ENCODE measurements at regions not wholly inside any gene's neighbourhood (a gene's known extent, or its start where the extent isn't known, plus 50 kb on each side); places are given as distances from the start of the nearest gene placed in this dataset.

GRCh38 chr3:159062734-159063410 lies 261.0 kb downstream of the MFSD1 start:
- no peaks in the 10 kb centered on the region for H3K36me3 ChIP-seq
- no peak overlapping the region for H3K4me3 ChIP-seq
- no peak for ATAC-seq
- 75 to 89% methylated on average over 4 of the region's 6 CpGs for WGBS, 2 donors (ENCODE audit: low coverage in 1 of 2)
- no peaks in the 10 kb centered on the region for H3K27me3 ChIP-seq
- no peak for TF ChIP-seq EP300 (IDR thresholded peaks at IDR 0.05)
- TF ChIP-seq POLR2A (IDR thresholded peaks at IDR 0.05): no peak
- TF ChIP-seq, protein P1, sequence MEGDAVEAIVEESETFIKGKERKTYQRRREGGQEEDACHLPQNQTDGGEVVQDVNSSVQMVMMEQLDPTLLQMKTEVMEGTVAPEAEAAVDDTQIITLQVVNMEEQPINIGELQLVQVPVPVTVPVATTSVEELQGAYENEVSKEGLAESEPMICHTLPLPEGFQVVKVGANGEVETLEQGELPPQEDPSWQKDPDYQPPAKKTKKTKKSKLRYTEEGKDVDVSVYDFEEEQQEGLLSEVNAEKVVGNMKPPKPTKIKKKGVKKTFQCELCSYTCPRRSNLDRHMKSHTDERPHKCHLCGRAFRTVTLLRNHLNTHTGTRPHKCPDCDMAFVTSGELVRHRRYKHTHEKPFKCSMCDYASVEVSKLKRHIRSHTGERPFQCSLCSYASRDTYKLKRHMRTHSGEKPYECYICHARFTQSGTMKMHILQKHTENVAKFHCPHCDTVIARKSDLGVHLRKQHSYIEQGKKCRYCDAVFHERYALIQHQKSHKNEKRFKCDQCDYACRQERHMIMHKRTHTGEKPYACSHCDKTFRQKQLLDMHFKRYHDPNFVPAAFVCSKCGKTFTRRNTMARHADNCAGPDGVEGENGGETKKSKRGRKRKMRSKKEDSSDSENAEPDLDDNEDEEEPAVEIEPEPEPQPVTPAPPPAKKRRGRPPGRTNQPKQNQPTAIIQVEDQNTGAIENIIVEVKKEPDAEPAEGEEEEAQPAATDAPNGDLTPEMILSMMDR (IDR thresholded peaks at IDR 0.05): no peak
- no peak for TF ChIP-seq POLR2AphosphoS5 (IDR thresholded peaks at IDR 0.05)
- H3K9me3 ChIP-seq: no peaks in the 10 kb centered on the region
- H3K4me1 ChIP-seq: no peaks in the 10 kb centered on the region
- H3K27ac ChIP-seq: no peak overlapping the region

- WGBS, 2 donors (ENCODE audit: low coverage in 1 of 2): 28 to 55% methylated on average over 5 to 7 of the region's 7 CpGs
- ATAC-seq: no peak
- no peaks in the 10 kb centered on the region for H3K9me3 ChIP-seq
- TF ChIP-seq POLR2AphosphoS5 (IDR thresholded peaks at IDR 0.05) (no peak), POLR2A (IDR thresholded peaks at IDR 0.05) (no peak), EP300 (IDR thresholded peaks at IDR 0.05) (no peak)
- TF ChIP-seq, protein P1 (IDR thresholded peaks at IDR 0.05): no peak
- no peaks in the 10 kb centered on the region for H3K36me3 ChIP-seq
- no peak within 1 kb of the TSS for H3K4me3 ChIP-seq
- H3K27me3 ChIP-seq: no peaks in the 10 kb centered on the region
- H3K27ac ChIP-seq: no peak within 1 kb of the TSS
- no peaks in the 10 kb centered on the region for H3K4me1 ChIP-seq
Observed at GRCh38 chr3:159069091-159069490, 267.2 kb downstream of the MFSD1 start, which contains the start of gene IQCJ. IQCJ (plus strand) TSS chr3:159069319.

- Histone ChIP-seq H3K36me3 (no peaks in the 10 kb centered on the region), H3K4me3 (no peak overlapping the region), H3K4me1 (no peaks in the 10 kb centered on the region), H3K9me3 (no peaks in the 10 kb centered on the region), H3K27ac (no peak overlapping the region), H3K27me3 (no peaks in the 10 kb centered on the region)
- ATAC-seq: no peak
- no peak for TF ChIP-seq EP300 (IDR thresholded peaks at IDR 0.05)
- WGBS, 2 donors (ENCODE audit: low coverage in 1 of 2): 38 to 50% methylated on average over 3 to 5 of the region's 5 CpGs
Observed at GRCh38 chr3:159069866-159070425, 268.1 kb downstream of the MFSD1 start.

DNA sequence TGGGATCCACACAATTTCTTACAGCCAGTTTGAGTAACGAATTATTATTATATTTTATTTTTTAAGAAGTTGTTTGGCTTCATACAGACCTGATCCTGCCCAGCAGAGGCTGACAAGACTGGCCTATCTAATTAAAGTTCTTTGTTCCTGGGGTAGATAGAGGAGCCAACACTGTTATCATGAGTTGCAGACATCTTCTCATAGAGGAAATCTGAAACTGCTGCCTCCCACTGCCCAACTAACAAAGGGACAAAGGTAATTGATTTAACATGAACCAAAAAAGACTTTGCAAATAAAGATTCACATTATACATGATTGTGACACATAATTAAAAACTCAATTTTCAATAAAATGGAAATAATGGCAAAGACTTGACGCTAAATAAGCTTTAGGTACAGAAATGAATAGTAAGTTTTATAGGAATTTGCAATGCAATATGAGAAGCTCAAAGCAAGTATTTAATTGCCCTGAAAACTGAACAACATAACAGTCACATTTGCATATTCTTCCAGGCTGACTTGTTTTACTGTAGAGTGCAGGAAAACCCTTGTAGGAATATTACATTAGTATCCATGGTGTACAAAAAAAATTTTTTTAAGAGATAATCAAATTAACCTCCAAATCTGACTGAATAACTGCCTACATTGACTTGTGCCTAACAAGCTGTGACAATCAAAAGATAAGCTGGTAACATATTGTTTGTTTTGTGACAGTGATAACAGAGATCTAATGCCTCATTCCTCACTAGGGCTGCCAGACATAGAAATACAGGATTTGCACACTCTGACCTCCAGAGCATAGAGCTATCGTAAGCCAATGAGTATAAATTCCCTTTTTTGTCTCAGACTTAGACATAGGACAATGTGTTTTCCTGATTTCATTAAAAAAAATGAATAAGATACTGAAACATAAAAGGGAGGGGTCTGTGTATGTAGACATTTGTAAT lies 273.2 kb downstream of the MFSD1 start:
- no peak overlapping the region for H3K4me3 ChIP-seq
- WGBS, 2 donors (ENCODE audit: low coverage in 1 of 2): 67 to 81% methylated on average over 3 of the region's 3 CpGs
- no peaks in the 10 kb centered on the region for H3K4me1 ChIP-seq
- no peak overlapping the region for H3K27ac ChIP-seq
- ATAC-seq: no peak
- no peaks in the 10 kb centered on the region for H3K27me3 ChIP-seq
- TF ChIP-seq POLR2AphosphoS5 (IDR thresholded peaks at IDR 0.05) (no peak), POLR2A (IDR thresholded peaks at IDR 0.05) (no peak), EP300 (IDR thresholded peaks at IDR 0.05) (no peak)
- TF ChIP-seq, protein P1 (IDR thresholded peaks at IDR 0.05): no peak
- no peaks in the 10 kb centered on the region for H3K36me3 ChIP-seq
- H3K9me3 ChIP-seq: no peaks in the 10 kb centered on the region

GRCh38 chr3:159077860-159078259 lies 276.0 kb downstream of the MFSD1 start:
- no peak for ATAC-seq
- Histone ChIP-seq H3K27me3 (no peaks in the 10 kb centered on the region), H3K4me1 (no peaks in the 10 kb centered on the region), H3K4me3 (no peak overlapping the region), H3K9me3 (no peaks in the 10 kb centered on the region), H3K27ac (no peak overlapping the region), H3K36me3 (no peaks in the 10 kb centered on the region)
- WGBS, 2 donors (ENCODE audit: low coverage in 1 of 2): 32 to 48% methylated on average over 2 of the region's 2 CpGs
- TF ChIP-seq, protein P1 (IDR thresholded peaks at IDR 0.05): no peak
- TF ChIP-seq POLR2AphosphoS5 (IDR thresholded peaks at IDR 0.05): no peak

Data from gastroesophageal sphincter (tissue), 4 donors.